Uterus (tissue), 3 donors: ENCODE measurements at regions not wholly inside any gene's neighbourhood (a gene's known extent, or its start where the extent isn't known, plus 50 kb on each side); places are given as distances from the start of the nearest gene placed in this dataset.

ENCODE experiments used
- DNase-seq, 2 donors: peaks; one replicate each; pipeline ENCODE4 v3.0.0-alpha.2; 2019 to 2020
- H3K27ac ChIP-seq, 2 donors: fragments of 200-600 bp; sonication (generic); 1 replicate in 1 of 2; 2 replicates in 1 of 2; pipeline ENCODE4 v1.5.1; 2016 to 2018
- H3K27me3 ChIP-seq, 2 donors: fragments of 200-600 bp; sonication (generic); one replicate each; pipeline ENCODE4 v1.5.1; 2018 to 2019; ENCODE audit warnings: control low read depth in 1 of 2
- H3K36me3 ChIP-seq, 2 donors: fragments of 200-600 bp; sonication (generic); one replicate each; pipeline ENCODE4 v1.5.1; 2019; ENCODE audit warnings: control low read depth in 1 of 2
- H3K4me1 ChIP-seq, 2 donors: fragments of 200-600 bp; sonication (generic); one replicate each; pipeline ENCODE4 v1.5.1; 2018 to 2019; ENCODE audit warnings: control low read depth in 1 of 2
- H3K4me3 ChIP-seq, 2 donors: fragments of 200-600 bp; sonication (generic); 1 replicate in 1 of 2; 2 replicates in 1 of 2; pipeline ENCODE4 v1.5.1; 2018 to 2019; ENCODE audit warnings: mild to moderate bottlenecking in 1 of 2
- H3K9me3 ChIP-seq, 2 donors: fragments of 200-600 bp; sonication (generic); one replicate each; pipeline ENCODE4 v1.5.1; 2019; ENCODE audit warnings: control low read depth in 1 of 2
- POLR2A ChIP-seq, 2 donors: fragments of 450-650 bp; IDR thresholded peaks; one replicate each; pipeline ENCODE4 v1.6.1; 2016; ENCODE audit warnings: antibody characterized with exemption in 2 of 2, mild to moderate bottlenecking in 1 of 2, moderate library complexity in 1 of 2
- intact Hi-C: fragments of 100-400 bp; cut with DNase I; formaldehyde crosslinking; loops from one replicate; pipeline ENCODE4 v1.15.1; 2023; ENCODE audit warnings: low total_unique reads
- TF ChIP-seq, protein P1 (sequence below), 4 experiments: fragments of 200-600 bp in 2 of 4; fragments of 450-650 bp in 2 of 4; sonication (generic) in 2 of 4; IDR thresholded peaks; one replicate each; pipeline ENCODE4 v1.5.1; 2016 to 2019; ENCODE audit warnings: antibody characterized with exemption in 4 of 4, mild to moderate bottlenecking in 2 of 4, moderate library complexity in 1 of 4
- donor health status: DM: yes; HTN: yes; CAD: no.

DNA sequence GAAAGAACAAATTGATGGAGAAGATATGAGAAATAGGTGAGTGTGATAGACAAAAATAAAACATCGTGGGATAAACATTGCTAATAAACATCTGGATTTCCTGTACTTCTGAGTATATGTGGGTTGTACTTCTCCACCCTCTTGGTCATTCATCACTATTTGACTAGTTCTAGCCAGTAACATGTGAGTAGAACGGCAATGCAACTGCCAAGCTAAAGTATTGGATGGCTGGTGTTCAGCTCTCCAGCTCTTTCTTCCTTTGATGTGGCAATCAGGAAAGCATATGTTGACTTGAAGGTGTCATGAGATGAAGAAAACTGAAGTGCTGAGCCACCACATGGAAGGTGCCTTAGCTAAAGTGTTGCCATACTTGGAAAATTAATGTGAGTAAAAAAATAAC is 144.9 kb downstream of the SCG2 start:
- H3K4me1 ChIP-seq = no peaks in the 10 kb centered on the region
- H3K27ac ChIP-seq = no peak overlapping the region
- intact Hi-C loops = no loop called here
- no peaks in the 10 kb centered on the region for H3K27me3 ChIP-seq
- H3K4me3 ChIP-seq = no peak overlapping the region
- no peaks in the 10 kb centered on the region for H3K9me3 ChIP-seq
- DNase-seq = no peak
- no peaks in the 10 kb centered on the region for H3K36me3 ChIP-seq
- no peak for TF ChIP-seq POLR2A (IDR thresholded peaks at IDR 0.05)
- TF ChIP-seq, protein P1, sequence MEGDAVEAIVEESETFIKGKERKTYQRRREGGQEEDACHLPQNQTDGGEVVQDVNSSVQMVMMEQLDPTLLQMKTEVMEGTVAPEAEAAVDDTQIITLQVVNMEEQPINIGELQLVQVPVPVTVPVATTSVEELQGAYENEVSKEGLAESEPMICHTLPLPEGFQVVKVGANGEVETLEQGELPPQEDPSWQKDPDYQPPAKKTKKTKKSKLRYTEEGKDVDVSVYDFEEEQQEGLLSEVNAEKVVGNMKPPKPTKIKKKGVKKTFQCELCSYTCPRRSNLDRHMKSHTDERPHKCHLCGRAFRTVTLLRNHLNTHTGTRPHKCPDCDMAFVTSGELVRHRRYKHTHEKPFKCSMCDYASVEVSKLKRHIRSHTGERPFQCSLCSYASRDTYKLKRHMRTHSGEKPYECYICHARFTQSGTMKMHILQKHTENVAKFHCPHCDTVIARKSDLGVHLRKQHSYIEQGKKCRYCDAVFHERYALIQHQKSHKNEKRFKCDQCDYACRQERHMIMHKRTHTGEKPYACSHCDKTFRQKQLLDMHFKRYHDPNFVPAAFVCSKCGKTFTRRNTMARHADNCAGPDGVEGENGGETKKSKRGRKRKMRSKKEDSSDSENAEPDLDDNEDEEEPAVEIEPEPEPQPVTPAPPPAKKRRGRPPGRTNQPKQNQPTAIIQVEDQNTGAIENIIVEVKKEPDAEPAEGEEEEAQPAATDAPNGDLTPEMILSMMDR (IDR thresholded peaks at IDR 0.05) = no peak

DNA sequence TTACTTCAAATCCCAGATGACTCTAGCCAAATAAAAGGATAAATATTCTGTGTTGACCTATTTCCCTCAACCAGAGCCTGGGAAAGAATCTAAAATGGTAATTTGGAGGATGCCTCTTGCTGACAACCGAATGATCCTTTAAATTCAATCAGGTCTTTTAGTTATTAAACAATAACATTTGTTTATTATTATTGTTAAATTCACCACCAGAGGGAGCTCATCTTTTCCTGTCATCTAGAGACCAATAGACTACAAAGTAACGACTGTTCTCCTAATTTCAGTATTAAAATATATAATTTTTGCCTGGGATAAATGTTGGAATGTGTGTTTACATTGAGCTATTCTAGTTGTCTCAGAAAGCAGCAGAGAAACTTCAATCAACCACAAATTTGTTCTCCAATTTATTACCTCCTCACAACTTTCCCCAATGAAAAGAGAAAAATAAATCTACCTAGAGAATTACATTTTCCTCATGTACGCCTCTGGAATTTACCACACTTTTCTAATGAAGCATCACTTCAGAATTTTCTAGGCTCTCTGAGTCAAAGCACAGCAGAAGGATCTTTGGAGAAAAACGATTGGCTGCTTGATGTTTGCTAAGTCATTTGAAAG is 142.7 kb downstream of the SCG2 start:
- intact Hi-C loops = no loop called here
- Histone ChIP-seq H3K9me3 (no peaks in the 10 kb centered on the region), H3K4me3 (no peak overlapping the region), H3K4me1 (no peaks in the 10 kb centered on the region), H3K36me3 (no peaks in the 10 kb centered on the region), H3K27ac (no peak overlapping the region), H3K27me3 (no peaks in the 10 kb centered on the region)
- no peak for DNase-seq
- TF ChIP-seq, protein P1 (IDR thresholded peaks at IDR 0.05) = peak in 2 of 4 experiments; percentile 9 to 22
- no peak for TF ChIP-seq POLR2A (IDR thresholded peaks at IDR 0.05)

DNA sequence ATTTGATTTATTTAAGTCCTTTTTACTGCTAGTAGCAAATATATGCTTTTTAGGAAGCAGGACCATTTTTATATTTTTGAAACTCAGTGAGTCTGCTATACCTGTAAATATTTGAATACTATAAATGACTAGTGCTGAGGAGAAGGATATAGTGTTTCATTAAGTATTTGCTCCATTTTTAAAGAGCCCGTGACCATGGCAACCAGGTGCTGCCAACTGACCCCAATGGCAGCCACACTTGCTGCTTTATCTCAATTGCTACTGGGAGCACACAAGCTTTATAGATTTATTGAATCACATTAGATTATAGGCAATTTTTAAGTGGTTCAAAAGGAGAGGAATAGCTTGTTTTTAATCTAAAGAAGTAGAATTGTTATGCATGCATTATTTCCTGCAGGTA is 142.0 kb downstream of the SCG2 start:
- Histone ChIP-seq H3K36me3 (no peaks in the 10 kb centered on the region), H3K4me1 (no peaks in the 10 kb centered on the region), H3K27ac (no peak overlapping the region), H3K27me3 (no peaks in the 10 kb centered on the region), H3K9me3 (no peaks in the 10 kb centered on the region), H3K4me3 (no peak overlapping the region)
- intact Hi-C loops = no loop called here
- DNase-seq = no peak
- TF ChIP-seq, protein P1 (IDR thresholded peaks at IDR 0.05) = no peak
- no peak for TF ChIP-seq POLR2A (IDR thresholded peaks at IDR 0.05)

- no peak for DNase-seq
- no peak overlapping the region for H3K27ac ChIP-seq
- no peak overlapping the region for H3K4me3 ChIP-seq
- no peaks in the 10 kb centered on the region for H3K4me1 ChIP-seq
- H3K9me3 ChIP-seq = no peaks in the 10 kb centered on the region
- intact Hi-C loops = no loop called here
- no peak for TF ChIP-seq POLR2A (IDR thresholded peaks at IDR 0.05)
- TF ChIP-seq, protein P1 (IDR thresholded peaks at IDR 0.05) = no peak
- no peaks in the 10 kb centered on the region for H3K36me3 ChIP-seq
- H3K27me3 ChIP-seq = no peaks in the 10 kb centered on the region
These were observed 141.4 kb downstream of the SCG2 start for GRCh38 chr2:223460774-223461211.

- Histone ChIP-seq H3K27me3 (no peaks in the 10 kb centered on the region), H3K4me1 (no peaks in the 10 kb centered on the region), H3K9me3 (no peaks in the 10 kb centered on the region), H3K27ac (no peak overlapping the region), H3K36me3 (no peaks in the 10 kb centered on the region), H3K4me3 (no peak overlapping the region)
- TF ChIP-seq, protein P1 (IDR thresholded peaks at IDR 0.05) = no peak
- TF ChIP-seq POLR2A (IDR thresholded peaks at IDR 0.05) = no peak
- DNase-seq = no peak
- intact Hi-C loops = no loop called here
These were observed 138.1 kb downstream of the SCG2 start for GRCh38 chr2:223464071-223464470.
